Right lung (tissue), 2 donors: ENCODE measurements at regions not wholly inside any gene's neighbourhood (a gene's known extent, or its start where the extent isn't known, plus 50 kb on each side); places are given as distances from the start of the nearest gene placed in this dataset.

Experiments used
- DNase-seq, 2 donors: peaks; one replicate each; pipeline ENCODE4 v3.0.0-alpha.2; 2013

DNA sequence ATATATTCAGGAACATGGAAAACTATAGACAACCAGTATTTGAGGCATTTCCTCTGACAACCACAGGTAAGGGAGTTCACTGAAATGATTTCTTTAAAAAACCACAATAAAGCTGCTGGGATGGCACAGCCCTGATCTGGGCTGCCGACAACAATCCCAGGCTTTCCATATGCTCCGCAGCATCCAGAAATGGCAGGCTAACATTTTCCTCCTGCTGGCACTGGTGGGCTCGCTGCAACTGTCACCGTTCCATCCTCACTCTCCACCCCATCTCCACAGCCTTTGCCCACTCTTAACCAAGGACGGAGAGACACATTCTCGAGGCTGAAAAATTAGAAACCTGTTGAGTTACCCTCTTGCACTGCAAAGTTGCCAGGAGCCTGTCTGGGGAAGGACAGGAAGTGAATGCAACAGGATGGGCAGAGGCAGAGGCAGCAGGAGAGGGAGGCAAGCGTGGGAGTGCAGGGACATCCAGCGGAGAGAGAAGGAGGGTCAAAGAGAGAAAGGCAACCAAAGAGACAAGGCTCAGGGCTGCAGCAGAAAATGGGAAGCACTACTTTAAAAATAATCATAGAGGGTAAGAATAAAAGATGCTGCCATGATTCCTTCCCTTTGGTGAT, 79.0 kb upstream of the ARRDC4 start:
- no peak for DNase-seq

- DNase-seq = no peak
These were observed 75.9 kb upstream of the ARRDC4 start for GRCh38 chr15:97884513-97885131.

GRCh38 chr15:97890307-97890706, 70.2 kb upstream of the ARRDC4 start:
- DNase-seq = no peak

GRCh38 chr15:97892167-97892938, 68.2 kb upstream of the ARRDC4 start:
- no peak for DNase-seq

- no peak for DNase-seq
These were observed 66.5 kb upstream of the ARRDC4 start for GRCh38 chr15:97893967-97894366.

GRCh38 chr15:97899981-97900380, 60.5 kb upstream of the ARRDC4 start:
- DNase-seq = no peak

- DNase-seq = no peak
These were observed 58.2 kb upstream of the ARRDC4 start for GRCh38 chr15:97902140-97902780.

- no peak for DNase-seq
These were observed 56.9 kb upstream of the ARRDC4 start for GRCh38 chr15:97903560-97903959.

DNA sequence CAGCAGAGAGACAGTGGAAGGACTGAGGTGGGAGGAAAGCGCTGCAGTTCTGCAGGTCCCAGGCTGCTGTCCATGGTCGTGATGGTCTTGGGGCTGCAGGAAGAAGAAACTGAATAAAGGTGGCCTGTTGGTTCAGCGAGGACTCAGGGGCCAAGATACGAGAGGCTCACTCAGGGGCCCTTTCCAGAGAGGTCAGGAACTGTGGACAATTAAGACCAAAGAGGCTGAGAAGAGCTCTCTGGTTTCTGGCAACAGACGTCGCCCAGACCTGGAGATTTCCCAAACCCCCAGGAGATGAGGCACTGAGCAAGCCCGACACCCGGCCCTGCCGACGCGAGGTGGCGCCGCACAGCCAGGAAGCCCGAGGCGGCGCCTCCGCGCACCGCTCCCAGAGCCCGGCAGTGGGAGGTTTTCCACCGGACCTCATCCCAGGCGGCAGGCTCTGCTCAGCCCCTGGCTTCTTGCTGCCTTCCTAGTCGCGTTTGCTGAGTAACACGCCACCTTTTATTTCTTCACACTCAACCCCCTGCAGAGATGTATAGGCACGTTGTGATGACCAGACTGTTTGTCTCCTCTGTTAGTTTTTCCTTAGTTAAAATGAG, 56.4 kb upstream of the ARRDC4 start:
- peak; percentile 60 to 65 for DNase-seq

GRCh38 chr15:97909291-97909891, 51.1 kb upstream of the ARRDC4 start:
- DNase-seq = peak; percentile 31 to 47
